ENCODE measurements at regions not wholly inside any gene's neighbourhood (a gene's known extent, or its start where the extent isn't known, plus 50 kb on each side); places are given as distances from the start of the nearest gene placed in this dataset.

- TF ChIP-seq CTCF (conservative IDR thresholded peaks at IDR 0.05 in 1 of 2, IDR thresholded peaks at IDR 0.05 in 1 of 2; ENCODE audit: extremely low read depth in 1 of 2, insufficient read depth in 1 of 2, low read depth in 1 of 2, low read length in 2 of 2), result no peak
- TF ChIP-seq EZH2 (IDR thresholded peaks at IDR 0.05; ENCODE audit: borderline replicate concordance, low read length), result no peak
Measured at GRCh38 chr5:106476630-106477029, 1194.1 kb downstream of the EFNA5 start.

Data from mammary epithelial cell (primary cell).